Fibroblast of villous mesenchyme (primary cell): ENCODE measurements at regions not wholly inside any gene's neighbourhood (a gene's known extent, or its start where the extent isn't known, plus 50 kb on each side); places are given as distances from the start of the nearest gene placed in this dataset.

ENCODE experiments used
- DNase-seq: peaks from one replicate; pipeline ENCODE4 v3.0.0-alpha.2; 2010; ENCODE audit warnings: low read depth
- H3K4me3 ChIP-seq: 2 replicates; pipeline ENCODE4 v1.5.1; 2011; ENCODE audit warnings: low read depth, mild to moderate bottlenecking, low read length
- CTCF ChIP-seq: IDR thresholded peaks from 2 replicates; pipeline ENCODE4 v1.5.1; 2012; ENCODE audit warnings: low read depth, mild to moderate bottlenecking, low read length; ENCODE audit not compliant: insufficient read depth

DNA sequence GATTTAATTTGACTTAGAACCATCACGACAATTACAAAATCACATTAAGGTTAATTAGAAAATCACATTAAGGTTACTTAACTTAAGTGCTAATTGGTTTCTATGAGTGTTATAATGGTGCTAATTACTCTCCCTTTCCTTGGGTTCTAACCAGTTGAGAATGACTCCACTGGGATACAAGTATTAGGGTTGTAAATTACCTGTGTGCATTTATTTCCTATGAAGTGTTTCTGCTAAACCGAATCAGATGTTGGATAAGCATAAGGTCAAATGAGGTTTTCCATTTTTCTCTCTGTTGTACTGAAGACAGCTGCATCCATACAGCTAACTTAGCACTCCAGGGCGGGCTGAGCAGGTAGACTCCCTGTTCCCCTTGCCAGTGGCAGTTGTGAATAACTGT, 610.3 kb upstream of the TMPRSS15 start:
- no peak for TF ChIP-seq CTCF
- H3K4me3 ChIP-seq, result no peak overlapping the region
- DNase-seq, result no peak

- DNase-seq, result no peak
- no peak overlapping the region for H3K4me3 ChIP-seq
- no peak for TF ChIP-seq CTCF
Observed at GRCh38 chr21:19018529-19018928, 614.9 kb upstream of the TMPRSS15 start.

DNA sequence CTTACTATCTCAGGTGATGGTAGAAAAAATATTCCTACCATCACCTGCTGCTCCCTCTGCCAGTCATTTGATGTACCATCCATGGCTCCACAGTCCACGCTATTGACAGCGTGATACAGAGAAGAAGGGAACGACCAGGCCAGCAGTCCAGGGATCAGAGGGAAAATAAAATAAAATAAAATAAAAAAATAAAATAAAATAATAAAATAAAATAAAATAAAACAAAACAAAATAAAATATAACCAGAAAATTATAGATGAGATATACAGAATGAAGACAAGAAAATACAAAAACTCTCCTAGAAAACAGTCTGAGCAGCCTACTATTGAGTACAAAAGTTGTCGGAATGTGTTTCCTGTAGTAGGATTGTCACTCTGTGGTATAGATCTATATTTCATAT, 619.4 kb upstream of the TMPRSS15 start:
- no peak overlapping the region for H3K4me3 ChIP-seq
- TF ChIP-seq CTCF, result no peak
- no peak for DNase-seq

- H3K4me3 ChIP-seq, result no peak overlapping the region
- TF ChIP-seq CTCF, result no peak
- no peak for DNase-seq
Observed at GRCh38 chr21:19026911-19027310, 623.3 kb upstream of the TMPRSS15 start.

GRCh38 chr21:19029816-19030215, 626.2 kb upstream of the TMPRSS15 start:
- TF ChIP-seq CTCF, result no peak
- DNase-seq, result no peak
- no peak overlapping the region for H3K4me3 ChIP-seq

GRCh38 chr21:19031953-19032352, 628.4 kb upstream of the TMPRSS15 start:
- no peak overlapping the region for H3K4me3 ChIP-seq
- DNase-seq, result no peak
- no peak for TF ChIP-seq CTCF

- H3K4me3 ChIP-seq, result no peak overlapping the region
- no peak for TF ChIP-seq CTCF
- no peak for DNase-seq
Observed at GRCh38 chr21:19034041-19034440, 630.5 kb upstream of the TMPRSS15 start.
